Femur (tissue), 1 donor: ENCODE measurements at regions not wholly inside any gene's neighbourhood (a gene's known extent, or its start where the extent isn't known, plus 50 kb on each side); places are given as distances from the start of the nearest gene placed in this dataset.
"Not testable (repeated sequence)": the region's sequence is repeated elsewhere in the genome, so short reads cannot be mapped to it uniquely, and the experiment has no call there.

ENCODE experiments used
- DNase-seq: peaks from one replicate; pipeline ENCODE4 v3.0.0-alpha.2; 2017

DNA sequence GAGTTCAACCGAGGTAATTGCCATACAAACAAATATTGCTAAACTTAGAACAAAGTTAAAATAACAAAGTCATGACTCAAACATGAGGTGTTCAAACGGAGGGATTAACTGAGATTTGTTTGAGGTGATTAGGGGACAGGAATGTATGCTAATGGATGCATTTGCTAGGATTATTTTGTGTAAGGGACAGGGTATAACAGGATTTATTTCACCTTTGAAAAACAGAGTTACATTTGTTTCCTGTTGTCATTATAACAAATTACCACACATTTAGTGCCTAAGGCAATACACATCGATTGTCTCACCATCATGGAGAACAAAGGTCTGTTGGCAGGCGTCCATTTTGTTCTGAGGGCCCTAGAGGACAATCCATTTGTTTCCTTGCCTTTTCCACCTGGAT, 304.3 kb upstream of the CNTNAP5 start:
- no peak for DNase-seq

DNA sequence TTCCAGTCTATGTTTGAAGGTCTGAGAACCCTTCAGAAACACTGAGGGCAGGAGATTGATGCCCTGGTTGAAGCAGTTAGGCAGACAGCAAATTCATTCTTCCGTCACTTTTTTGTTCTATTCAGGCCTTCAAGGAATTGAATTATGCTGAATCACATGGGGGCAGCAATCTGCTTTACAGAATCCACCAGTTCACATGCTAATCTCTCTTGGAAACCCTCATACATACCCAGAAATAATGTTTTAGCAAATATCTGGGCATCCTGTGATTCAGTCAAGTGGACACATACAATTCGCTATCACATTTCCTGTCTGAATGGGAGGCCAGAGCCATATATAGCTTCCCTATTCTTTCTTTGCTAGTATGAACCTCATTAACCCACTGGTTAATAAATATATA, 301.4 kb upstream of the CNTNAP5 start:
- DNase-seq = no peak

DNA sequence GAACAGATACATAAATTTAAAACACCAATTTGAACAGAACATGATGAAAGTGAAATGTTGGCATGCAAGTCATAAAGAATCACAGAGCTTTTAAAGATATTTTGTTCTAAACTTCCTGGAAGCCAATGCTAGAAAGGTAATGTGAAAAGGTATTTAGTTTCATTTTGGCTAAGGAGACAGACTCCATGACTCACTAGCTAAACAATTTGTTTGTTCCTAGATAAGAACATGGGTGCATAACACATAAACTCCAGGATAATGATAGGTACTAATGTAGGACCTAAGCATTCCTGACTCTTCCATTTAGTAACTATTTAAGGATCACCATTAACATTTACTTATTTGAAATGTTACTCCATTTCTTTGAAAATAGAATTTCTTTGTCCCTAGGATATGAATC, 292.5 kb upstream of the CNTNAP5 start:
- no peak for DNase-seq

DNA sequence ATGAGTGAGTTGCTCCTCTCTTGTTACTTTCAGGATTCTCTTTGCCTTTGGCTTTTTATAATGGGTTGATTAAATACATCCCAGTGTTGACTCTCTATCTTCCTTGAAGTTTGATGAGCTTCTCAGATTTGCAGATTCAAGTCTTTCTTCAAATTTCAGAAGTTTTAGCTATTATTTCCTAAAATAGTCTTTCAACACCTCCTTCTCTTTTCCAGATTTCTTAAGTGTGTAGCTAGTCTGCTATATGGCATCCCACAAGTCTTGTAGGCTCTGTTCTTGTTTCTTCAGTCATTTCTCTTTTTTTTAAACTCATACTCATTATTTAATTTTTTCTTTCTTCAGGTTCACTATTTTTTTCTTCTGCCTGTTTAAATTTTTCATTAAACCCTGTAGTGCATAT, 287.7 kb upstream of the CNTNAP5 start:
- no peak for DNase-seq

GRCh38 chr2:123738643-123739042, 286.4 kb upstream of the CNTNAP5 start:
- no peak for DNase-seq

DNA sequence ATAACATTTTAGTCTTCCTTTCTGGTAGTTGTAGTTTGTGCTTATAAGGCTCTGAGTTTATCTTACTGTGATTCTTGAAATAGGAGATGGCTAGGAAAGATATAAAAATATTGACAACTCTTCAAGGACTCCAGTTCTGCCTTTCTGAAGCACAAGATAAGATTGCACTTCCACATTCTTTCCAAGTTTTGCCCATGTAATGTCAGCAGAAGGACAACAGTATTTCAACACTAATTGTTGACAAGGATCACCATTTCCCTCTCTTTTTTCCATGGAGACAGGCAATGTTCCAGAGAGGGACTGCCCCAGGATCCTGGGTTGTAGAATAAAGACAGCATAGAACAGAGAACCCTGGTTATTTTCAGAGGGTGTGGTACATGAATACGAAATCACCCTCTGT, 279.1 kb upstream of the CNTNAP5 start:
- no peak for DNase-seq

DNA sequence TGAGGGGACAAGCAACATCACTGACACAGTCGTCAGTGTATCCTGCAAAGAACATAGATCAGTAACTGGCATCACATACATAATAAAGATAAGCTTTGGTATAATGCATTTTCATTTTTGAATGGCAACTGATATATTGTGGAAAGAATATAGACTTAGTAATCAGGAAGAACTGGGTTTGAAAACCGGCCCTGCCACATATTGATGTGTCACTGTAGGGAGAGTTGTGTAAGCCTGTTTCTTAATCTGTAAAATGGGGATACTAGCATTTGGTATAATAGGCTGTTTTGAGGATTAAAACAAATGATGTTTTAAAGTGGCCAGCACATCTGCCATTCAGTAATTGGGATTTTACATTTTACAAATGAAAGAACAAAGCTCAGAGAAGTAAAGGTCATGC, 277.8 kb upstream of the CNTNAP5 start:
- no peak for DNase-seq

GRCh38 chr2:123762221-123762620, 262.9 kb upstream of the CNTNAP5 start:
- no peak for DNase-seq

- no peak for DNase-seq
These were observed 256.9 kb upstream of the CNTNAP5 start for GRCh38 chr2:123768233-123768632.

- DNase-seq = no peak
These were observed 256.1 kb upstream of the CNTNAP5 start for GRCh38 chr2:123769001-123769400.

GRCh38 chr2:123770996-123771720, 253.9 kb upstream of the CNTNAP5 start:
- no peak for DNase-seq

DNA sequence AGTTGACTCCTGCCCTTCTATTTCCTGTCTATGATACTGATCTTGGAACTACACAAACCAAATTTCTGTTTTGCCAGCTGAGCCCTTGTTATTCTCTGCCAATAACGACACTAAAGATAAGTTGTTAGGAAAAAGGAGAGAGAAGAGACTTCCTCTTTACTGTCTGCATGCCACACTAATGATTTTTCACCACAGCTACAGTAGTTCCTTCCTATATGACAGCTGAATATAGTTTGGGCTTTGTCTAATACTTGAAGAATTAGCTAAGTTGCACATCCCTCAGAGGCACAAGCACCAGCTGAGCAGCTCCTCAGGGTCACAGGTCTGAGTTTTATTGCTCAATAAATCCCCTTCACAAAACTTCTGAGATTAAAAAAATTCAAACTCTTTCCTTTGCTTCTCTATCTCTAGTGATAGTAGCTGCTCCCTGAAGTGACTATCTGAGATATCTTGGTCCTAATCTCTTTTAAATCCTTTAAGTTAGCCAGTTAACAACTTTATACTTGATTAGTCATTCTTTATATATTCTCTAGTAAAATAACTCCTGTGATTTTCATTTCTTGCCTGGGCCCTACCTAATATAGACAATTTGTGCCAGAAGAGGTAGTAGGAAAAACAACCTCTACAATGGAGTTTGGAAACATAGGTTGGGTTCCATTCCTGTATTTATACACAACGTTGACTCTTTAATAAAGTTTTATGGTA, 253.0 kb upstream of the CNTNAP5 start:
- DNase-seq = no peak

GRCh38 chr2:123777116-123777515, 248.0 kb upstream of the CNTNAP5 start:
- no peak for DNase-seq

- no peak for DNase-seq
These were observed 241.9 kb upstream of the CNTNAP5 start for GRCh38 chr2:123783164-123783563.

- DNase-seq = no peak
These were observed 239.8 kb upstream of the CNTNAP5 start for GRCh38 chr2:123785332-123785731.

- DNase-seq = no peak
These were observed 233.9 kb upstream of the CNTNAP5 start for GRCh38 chr2:123791207-123791606.

GRCh38 chr2:123791684-123792083, 233.4 kb upstream of the CNTNAP5 start:
- DNase-seq = no peak

- not testable (repeated sequence) for DNase-seq
These were observed 221.0 kb upstream of the CNTNAP5 start for GRCh38 chr2:123804126-123804525.

DNA sequence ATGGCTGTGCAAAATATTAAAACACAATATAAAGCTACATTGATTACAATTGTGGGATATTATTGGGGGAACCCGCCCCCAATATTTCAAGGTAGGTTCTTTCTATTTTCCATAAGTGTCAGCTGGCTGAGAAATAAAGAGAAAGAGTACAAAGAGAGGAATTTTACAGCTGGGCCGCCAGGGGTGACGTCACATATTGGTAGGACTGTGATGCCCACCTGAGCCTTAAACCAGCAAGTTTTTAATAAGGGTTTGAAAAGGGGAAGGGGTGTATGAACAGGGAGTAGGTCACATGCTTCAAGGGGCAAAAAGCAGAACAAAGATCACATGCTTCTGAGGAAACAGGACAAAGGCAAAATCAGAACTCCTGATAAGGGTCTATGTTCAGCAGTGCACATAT, 219.3 kb upstream of the CNTNAP5 start:
- DNase-seq = not testable (repeated sequence)

GRCh38 chr2:123808243-123808642, 216.8 kb upstream of the CNTNAP5 start:
- no peak for DNase-seq

- no peak for DNase-seq
These were observed 213.2 kb upstream of the CNTNAP5 start for GRCh38 chr2:123811846-123812245.

GRCh38 chr2:123816203-123816602, 208.9 kb upstream of the CNTNAP5 start:
- DNase-seq = no peak

- DNase-seq = no peak
These were observed 208.2 kb upstream of the CNTNAP5 start for GRCh38 chr2:123816928-123817327.

- DNase-seq = no peak
These were observed 198.3 kb upstream of the CNTNAP5 start for GRCh38 chr2:123826729-123827271.
